Stimulated activated CD8-positive, alpha-beta memory T cell treated with anti-CD3 and anti-CD28 coated beads, Interleukin-7, amount 100 ng/mL, for 1 hour (primary cell): ENCODE measurements at regions not wholly inside any gene's neighbourhood (a gene's known extent, or its start where the extent isn't known, plus 50 kb on each side); places are given as distances from the start of the nearest gene placed in this dataset.

Experiments used
- DNase-seq, 2 donors: peaks; one replicate each; pipeline ENCODE4 v3.0.0-alpha.2; 2020; ENCODE audit warnings: low read depth in 2 of 2

DNA sequence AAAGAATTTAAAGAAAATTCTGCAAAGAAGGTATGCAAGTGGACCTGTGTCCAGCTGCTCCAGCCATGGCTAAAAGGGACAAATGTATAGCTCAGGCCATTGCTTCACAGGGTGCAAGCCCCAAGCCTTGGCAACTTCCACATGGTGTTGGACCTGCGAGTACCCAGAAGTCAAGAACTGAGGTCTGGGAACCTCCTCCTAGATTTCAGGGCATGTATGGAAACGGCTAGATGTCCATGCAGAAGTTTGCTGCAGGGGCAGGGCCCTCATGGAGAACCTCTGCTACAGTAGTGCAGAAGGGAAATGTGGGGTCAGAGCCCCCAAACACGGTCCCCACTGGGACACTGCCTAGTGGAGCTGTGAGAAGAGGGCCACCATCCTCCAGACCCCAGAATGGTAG lies 284.0 kb upstream of the RAB6C start:
- no peak for DNase-seq

DNA sequence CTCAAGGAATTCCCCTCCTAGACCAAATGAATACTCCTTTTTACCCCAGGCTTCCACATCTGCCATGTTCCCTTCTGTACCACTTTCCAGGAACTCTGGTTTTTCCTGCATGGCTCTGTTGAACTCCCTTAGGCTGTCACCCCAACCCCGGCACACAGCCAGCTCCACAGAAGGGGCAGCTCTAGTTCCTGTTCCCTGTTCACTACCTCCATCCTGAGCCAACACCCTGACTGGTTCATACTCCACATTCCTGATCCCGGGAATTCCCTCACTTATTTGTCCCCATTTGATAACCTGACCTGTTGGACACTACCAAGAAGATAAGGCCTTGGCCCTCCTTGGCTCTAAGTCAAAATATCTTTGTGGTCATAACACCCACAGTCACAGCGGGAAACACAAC lies 280.9 kb upstream of the RAB6C start:
- DNase-seq: no peak

DNA sequence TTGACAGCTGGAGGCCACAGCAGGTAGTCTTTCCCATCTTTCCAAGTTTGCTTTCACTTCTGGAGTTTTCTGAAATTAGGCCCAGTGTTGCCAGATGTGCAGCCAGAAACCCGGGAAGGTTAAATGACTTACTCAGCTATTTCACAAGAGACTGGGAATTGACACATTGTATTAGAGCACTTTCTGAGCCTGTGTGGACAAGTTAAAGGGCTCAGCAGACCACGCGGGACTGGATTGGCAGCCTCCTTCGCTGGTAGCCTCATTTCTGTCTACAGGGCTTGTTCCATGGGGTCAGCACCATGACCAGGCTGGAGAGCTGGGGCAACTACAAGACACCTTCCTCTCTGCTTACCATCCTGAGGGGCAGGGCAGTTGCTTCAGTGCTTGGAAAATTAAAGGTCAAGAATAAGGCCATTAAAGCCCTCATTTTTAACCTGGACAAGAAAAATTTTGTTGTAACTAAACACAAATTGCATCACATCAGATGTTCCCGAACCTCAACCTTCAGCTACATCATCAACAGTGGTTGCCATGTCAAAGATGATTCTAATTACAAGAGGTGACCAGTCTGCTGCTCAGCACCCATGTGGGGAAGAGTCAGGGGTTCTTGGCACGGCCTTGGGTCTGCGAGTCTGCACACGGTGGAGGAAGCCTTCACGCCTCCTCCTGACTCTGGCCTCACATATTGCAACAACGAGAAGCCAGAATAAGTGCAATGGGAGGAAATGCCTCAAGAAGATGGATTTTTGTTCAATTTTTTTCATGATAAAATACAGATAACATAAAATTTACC lies 279.5 kb upstream of the RAB6C start:
- no peak for DNase-seq

DNA sequence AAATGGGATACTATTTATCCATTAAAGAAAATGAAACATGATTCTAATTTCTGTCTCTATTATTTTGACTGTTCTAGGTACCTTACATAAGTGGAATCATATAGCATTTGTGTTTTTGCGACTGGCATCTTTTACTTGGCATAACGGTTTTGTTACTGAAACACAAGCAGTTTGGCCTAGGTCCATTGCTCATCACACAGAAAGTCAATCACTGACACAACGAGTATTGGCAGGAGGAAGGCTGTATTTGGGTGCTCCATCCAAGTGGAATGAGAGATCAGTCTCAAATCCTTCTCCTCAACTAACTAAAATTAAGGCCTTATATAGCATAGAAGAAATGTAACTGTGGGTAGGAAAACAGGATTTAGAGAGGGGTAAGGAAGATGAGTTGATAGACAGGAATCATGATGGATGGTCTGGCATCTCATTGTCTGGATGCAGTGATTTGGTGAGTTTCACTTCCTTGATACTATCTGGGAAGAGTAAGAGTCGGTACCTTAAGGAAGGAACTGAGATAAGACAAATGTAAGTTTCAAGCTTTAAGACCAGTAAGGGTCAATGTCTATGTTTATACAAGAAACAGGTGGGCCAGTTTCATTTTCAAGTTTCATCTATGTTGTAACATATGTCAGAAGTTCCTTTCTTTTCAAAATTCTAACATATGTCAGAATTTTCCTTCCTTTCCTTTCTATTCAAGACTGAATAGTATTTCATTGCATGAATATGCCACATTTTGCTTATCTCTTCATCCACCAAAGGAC lies 276.9 kb upstream of the RAB6C start:
- DNase-seq: no peak

DNA sequence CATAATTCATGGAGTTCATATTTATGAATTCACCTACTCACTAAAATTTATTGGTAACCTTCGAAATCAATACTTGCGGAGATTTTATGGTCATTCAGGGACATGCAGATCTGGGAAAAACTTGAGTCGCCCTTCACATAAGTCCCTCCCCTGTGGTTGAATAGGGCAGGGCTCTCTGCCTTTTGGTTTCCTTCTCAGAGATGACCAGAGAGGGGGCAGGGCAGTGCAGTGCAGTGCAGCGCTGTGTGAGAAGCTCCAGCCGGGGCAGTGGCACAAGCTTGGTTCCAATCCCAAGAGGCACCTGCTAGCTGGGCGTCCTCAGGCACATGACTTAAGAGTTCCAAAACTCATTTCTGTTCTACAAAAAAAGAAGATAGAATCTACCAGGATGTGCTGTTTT lies 274.4 kb upstream of the RAB6C start:
- no peak for DNase-seq

DNA sequence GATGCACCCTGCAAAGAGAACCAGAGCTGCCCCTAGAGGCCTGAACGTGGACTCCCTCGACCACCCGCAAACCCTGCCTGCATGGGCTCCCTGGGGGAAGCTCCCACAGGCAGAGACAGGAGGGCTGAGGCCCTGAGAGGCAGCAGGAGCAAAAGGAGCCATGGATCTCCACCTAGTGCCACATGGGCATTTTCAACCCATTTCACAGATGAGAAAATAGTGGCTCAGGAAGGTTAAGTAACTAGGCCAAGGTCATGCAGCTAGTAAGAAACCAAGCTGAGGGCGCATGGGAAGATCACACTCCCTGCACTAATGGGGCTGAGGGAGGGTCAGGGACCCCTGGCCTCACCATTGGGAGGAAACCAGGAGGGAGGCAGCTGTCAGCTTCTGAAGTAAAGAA lies 271.7 kb upstream of the RAB6C start:
- no peak for DNase-seq

DNA sequence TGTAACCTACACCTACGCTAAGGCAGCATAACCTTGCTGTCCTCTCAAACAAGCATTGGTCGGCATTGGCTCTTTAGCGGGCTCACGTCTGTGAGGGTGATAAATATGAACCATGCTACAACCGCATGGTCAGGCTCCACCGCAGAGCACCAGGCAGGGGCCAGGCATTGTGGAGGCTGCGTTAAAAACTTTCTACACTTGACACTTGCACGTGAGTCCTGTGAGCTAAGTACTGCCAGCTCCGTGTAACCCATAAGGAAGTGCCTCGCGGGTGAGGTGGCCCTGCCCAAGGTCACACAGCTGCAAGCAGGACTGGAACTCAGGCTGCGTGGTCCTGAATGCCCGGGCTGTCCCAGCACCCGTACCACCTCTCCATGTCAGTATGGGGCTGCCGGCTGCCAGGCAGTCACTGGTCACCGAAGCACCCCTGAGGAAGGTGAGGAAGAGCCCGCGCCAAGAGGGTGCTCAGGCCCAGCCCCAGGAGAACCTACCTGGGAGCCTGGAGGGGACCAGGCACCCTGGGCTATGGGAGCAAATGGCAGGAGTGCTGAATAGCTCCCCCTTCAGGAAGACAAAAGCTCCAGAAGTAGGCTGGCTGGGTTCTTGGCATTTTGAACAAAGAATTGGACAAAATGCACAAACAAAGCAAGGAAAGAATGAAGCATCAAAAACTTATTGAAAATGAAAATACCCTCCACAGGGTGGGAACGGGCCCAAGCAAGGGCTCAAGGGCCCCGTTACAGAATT lies 271.1 kb upstream of the RAB6C start:
- no peak for DNase-seq

DNA sequence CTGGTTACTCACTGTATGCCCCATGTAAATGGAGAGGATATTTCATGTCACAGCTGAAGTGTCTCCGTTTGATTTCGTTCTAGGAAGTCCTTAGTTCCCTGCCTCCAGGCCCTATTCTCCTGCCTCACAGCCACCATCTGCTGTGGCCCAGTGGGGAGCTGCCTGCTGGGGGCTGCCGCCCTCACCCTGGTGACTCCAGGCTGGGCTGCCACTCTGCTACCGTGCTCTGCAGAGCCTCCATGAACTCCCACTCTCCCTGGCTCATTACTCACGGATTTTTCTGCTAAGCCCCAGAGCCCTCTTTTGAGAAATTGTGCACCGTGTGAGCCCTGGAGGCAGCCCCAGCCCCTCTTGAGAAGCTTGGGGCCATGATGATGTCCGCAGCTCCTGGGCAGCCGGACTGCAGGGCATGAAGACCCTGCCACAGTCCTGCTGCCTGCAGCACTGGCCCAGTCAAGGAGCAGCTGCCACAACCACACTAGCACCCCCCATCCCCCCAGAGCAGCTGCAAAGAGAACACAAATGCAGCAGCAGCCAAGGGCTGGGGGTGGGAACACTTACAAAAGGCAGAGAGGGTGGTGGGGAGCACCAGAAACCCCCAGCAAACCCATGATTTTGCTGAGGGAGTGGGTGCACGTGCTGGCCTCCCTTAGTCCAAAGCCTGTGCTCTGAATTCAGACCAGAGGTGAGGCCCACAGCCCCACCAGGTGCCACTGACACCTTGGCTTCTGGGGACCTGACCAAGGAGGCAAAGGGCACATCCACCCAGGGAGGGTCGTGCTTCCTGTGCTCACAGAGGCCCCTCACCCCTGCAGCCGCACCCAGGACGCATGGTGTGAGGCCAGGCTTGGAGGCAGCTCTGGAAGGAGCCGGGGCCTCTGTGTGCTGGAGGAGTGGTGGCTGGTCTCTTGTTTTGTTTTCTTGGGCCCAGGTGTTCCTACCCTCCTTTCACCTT lies 270.2 kb upstream of the RAB6C start:
- no peak for DNase-seq

DNA sequence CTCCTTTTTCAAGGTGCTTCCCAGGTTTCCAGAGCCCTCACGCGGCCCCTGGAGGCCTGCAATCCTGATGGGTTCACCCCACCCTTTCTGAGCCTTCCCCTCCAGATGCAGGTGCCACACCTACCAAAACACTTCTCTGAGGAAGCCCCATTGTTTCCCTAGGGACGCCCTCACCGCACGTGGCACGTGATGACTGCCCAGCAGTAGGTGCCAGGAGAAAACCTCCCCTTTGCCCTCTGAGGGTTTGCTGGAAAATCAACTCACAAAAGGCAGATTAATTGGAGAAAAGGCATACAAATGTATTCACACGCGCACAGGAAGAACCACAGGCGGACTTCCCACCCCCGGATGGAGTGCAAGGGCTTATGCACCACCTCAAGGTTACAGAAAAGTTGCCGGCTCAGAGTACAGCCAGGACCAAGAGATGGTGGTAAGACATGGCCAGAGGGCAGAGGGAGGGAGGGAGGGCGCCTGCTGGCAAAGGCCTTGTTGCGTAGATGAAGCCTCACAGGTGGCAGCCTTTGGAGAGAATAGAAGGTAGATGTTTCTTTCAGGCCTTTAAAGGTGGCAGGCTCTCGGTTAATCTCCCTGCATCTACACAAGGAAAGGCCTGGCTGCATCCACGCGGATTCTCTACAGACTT lies 269.4 kb upstream of the RAB6C start:
- no peak for DNase-seq

DNA sequence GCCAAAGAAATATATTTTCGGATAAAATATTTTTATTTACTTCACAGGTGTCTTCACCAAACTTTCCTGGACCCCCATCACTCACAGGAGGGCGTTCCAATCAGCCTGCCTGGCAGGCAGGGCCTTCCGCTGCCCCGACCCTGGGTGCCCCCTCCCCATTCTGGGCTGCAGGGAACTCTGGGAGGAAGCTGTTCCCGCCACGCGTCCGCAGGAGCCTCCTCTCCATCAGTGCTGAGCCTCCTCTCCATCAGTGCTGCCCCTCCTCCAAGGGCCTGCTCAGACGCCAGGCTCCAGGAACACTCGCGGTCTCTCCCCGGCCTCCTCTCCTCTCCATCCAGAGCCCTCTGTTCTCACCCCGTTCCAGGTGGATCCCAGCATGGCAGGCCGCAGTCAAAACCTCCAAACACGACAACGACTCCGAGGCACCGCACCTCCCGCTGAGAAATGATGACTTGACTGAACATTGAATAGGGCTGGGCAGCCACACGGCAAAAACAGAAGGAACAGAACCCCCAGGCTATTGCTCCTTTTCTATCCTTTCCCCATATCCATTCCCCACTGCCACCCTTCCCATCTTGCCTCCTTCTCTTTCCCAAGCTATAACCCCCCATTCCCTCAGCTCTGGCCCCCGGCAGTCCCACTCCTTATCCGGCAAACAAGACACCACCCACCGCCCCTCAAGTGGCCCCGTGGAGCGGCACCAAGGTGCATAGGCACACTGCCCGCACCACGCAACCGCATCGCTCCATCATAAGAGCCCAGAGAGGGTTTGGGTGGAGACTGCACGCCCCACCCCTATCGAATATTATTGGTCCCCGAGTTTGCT lies 268.6 kb upstream of the RAB6C start:
- DNase-seq: no peak

DNA sequence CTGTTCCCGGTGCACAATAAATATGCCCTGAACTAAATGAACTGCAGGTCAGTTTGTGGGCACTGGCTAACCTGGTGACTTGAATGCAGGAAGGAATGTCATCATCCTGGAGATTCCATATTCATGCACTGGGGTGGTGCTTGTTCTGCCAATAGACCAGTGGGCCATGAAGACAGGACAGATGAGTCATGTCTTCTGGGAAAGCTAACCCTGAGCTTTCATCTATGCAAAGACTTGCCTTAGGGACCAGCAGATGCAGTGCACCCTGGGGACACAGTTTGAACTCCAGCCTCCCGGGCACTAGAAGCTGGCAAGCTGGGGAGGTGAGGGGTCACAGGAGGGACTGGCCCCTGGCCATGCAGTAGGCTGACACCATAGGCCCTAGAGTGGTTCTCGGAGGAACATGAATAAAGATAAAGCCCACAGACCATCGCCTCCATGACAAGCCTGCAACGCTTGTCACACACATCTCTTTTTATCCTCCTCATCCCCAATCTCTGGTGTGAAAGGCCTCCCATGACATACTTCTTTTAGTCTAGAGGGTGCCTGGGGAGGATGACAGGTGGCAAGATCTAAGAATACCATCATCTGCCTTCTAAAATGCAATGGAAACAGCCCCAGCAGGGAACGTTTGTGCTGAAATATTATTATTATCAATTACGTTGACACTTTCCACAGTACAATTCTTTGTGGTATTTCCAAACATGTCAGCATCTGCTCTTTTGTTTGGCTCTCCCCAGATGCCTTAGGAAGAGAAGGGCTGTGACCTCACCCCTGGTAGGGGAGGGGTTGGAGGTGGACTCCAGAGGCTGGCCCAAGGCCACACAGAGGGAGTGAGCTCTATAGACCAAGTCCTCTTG lies 267.4 kb upstream of the RAB6C start:
- DNase-seq: no peak

DNA sequence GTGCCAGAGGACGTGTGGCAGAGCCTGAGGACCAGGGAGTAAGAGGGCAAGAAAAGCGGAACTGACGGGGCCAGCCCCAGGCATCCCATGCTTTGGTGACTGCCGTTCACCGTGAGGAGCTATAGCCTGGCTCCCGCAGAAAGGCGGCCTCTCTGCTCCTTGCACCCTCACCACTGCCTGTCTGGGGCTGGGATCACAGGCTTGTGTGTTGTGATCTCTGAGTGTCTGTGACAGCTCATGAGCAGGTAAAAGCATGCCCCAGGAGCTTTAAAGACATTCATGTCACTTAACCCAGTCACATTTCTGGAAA lies 266.8 kb upstream of the RAB6C start:
- no peak for DNase-seq

DNA sequence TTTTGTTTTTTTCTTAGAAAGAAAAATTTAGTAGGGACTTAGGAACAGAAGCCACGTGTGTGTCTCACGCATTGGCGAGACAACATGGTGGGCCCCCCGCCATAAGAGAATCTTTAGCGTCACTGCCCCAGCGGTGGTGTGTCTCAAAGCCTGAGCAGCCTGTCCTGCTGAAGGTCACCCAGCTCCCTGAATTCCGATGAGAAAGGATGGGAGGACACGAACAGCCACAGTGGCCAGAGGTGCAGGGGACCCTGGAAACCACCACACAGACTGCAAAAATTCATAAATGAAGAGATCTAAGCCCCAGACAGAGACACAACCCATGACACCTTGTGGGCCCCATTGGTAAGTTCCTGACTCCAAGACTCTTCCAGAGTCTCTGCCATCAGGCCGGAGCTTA lies 266.1 kb upstream of the RAB6C start:
- DNase-seq: no peak

DNA sequence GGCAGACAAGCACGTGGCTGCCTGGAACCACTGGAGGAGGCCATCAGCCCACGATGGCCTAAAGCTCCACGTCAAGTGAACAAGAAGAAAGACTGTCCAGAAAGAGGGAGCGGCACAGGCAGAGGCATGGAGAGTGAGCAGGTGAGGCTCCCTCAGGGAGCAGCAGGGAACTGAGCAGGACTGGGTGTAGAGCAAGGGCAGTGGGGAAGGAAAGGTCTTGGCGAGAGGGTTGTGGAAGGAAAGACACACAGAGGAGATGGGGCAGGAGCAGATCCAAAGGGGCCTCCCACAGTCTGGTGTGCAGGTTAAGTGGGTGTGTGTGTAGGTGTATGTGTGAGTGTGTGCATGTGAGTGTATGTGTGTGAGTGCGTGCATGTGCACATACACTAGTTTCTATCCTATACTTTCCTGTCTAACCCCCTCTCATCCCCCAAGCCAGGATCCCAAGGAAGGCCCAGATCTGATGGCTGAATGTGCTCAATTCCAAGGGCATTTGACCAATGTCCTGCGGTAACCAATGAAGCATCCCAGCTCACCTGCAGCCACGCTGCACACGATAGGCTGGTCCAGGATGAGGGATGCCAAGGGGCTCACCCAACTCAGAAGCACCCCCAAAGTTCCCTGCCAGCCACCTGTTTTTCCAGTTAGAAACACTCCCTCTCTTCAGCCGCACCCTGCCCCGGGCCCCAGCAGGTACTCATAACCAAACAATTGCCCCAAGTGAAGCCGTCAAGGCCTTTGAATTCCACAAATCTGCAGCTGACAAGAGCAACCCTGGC lies 262.5 kb upstream of the RAB6C start:
- DNase-seq: no peak

DNA sequence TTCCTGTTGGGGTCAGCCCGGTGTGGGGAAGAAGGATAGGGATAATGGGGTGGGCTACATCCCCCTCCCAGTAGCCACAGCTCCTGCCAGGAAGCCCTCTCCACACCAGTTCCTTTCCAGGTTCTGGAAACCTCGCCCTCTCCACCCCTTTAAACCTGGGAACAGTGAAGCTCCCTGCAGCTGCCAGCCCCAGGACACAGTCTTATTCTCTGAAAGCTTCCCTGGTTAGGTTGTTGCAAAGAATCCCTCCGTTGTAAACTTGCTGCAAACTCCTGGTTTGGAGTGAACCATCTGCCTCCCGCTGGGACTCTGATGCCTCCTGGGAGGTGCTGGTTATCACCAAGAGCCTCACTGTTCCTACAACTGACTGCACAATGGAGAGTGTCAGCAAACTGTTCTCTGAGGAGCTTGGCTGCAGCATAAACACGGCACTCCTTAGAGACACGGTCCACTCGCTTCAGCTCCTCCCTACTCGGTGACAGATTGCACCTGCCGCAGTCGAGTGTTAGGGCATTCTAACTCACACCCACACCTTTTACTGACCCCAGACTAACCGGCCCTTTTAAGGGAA lies 261.8 kb upstream of the RAB6C start:
- no peak for DNase-seq

DNA sequence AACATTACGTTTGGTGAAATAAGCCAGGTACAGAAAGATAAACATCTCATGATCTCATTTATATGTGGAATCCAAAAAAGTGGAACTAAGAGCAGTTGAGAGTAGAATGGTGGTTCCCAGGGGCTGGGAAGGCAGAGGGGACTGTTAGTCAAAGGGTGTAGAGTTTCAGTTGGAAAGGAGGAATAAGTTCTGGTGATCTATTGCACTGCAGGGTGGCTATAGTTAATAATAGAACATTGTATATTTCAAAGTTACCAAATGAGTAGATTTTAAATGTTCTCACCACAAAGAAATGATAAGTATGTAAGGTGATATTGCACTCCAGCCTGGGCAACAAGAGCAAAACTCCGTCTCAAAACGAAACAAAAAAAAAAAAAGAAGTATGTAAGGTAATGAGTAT lies 260.1 kb upstream of the RAB6C start:
- no peak for DNase-seq

DNA sequence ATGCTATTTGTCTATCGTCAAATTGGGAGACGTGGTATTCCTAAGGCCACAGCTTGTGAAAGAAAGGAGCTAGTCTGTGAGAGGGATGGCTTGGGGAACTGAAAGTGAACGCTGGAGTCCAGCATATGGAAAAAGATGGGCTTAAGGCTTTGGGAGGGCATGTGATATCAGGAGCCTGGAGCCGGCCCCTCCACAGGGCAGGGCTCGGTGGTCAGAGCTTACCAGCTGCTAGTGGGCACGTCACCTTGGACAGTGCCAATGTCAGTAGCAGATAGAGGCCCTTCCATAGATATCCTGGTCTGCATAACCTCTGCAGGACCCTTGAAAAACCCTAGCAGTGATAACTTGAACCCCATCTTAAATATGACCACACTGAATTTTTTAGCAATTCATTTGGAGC lies 259.1 kb upstream of the RAB6C start:
- no peak for DNase-seq

DNA sequence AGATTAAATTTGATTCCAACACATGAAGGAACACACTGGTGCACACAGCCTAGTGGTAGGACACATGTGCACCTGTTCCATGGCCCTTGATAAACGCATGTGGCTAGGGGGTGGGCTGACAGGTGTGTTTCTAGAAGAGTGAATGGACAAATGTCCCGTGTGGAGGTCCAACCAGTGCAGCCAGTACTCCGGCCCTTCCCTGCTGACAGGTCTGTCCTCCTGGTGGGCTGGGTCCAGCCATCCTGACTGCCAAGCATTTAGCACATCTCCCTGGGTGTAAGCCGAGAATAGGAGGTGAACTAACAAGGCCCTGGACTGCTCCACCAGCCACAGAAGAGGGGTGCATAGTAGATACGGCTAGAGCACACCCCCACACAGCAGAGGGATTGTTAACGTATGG lies 258.7 kb upstream of the RAB6C start:
- DNase-seq: no peak
